Thyroid gland (tissue), 4 donors: ENCODE measurements at regions not wholly inside any gene's neighbourhood (a gene's known extent, or its start where the extent isn't known, plus 50 kb on each side); places are given as distances from the start of the nearest gene placed in this dataset.

Source experiments
- DNase-seq, 2 donors: peaks; one replicate each; pipeline ENCODE4 v3.0.0-alpha.2; 2019
- H3K27ac ChIP-seq, 3 donors: fragments of 200-600 bp; sonication (generic); 1 replicate in 2 of 3; 2 replicates in 1 of 3; pipeline ENCODE4 v1.5.1; 2016 to 2019; ENCODE audit warnings: mild to moderate bottlenecking in 1 of 3, moderate library complexity in 1 of 3
- H3K27me3 ChIP-seq: fragments of 200-600 bp; sonication (generic); one replicate; pipeline ENCODE4 v1.5.1; 2019
- H3K36me3 ChIP-seq, 2 donors: fragments of 200-600 bp; sonication (generic); one replicate each; pipeline ENCODE4 v1.5.1; 2016 to 2019
- H3K4me1 ChIP-seq, 2 donors: fragments of 200-600 bp; sonication (generic); one replicate each; pipeline ENCODE4 v1.5.1; 2017 to 2019
- H3K4me3 ChIP-seq, 3 donors: fragments of 200-600 bp; sonication (generic); replicated peaks in 1 of 3; 1 replicate in 2 of 3; 2 replicates in 1 of 3; pipeline ENCODE4 v1.5.1; 2016; ENCODE audit warnings: mild to moderate bottlenecking in 1 of 3
- H3K9me3 ChIP-seq: fragments of 200-600 bp; sonication (generic); one replicate; pipeline ENCODE4 v1.5.1; 2017
- CTCF ChIP-seq, 6 experiments: fragments of 200-600 bp in 3 of 6; fragments of 450-650 bp in 3 of 6; sonication (generic) in 3 of 6; IDR thresholded peaks; one replicate each; pipeline ENCODE4 v1.5.1; 2016 to 2019; ENCODE audit warnings: antibody characterized with exemption in 6 of 6, mild to moderate bottlenecking in 2 of 6, inconsistent platforms in 1 of 6, moderate library complexity in 1 of 6
- POLR2A ChIP-seq, 2 donors: fragments of 450-650 bp; IDR thresholded peaks; one replicate each; pipeline ENCODE4 v1.6.1; 2017; ENCODE audit warnings: antibody characterized with exemption in 2 of 2, mild to moderate bottlenecking in 2 of 2, moderate library complexity in 1 of 2
- WGBS, 2 donors: methylation state at CpG; one replicate each; pipeline ENCODE4 v1.1.5; 2017; 5-methylcytosine and 5-hydroxymethylcytosine counted together
- intact Hi-C: fragments of 100-400 bp; cut with DNase I; formaldehyde crosslinking; loops from one replicate; pipeline ENCODE4 v1.15.1; 2023

- TF ChIP-seq CTCF (IDR thresholded peaks at IDR 0.05) = no peak
- TF ChIP-seq POLR2A (IDR thresholded peaks at IDR 0.05) = no peak
- Histone ChIP-seq H3K27me3 (no peaks in the 10 kb centered on the region), H3K9me3 (no peaks in the 10 kb centered on the region), H3K4me3 (no peak overlapping the region), H3K27ac (no peak overlapping the region), H3K4me1 (no peaks in the 10 kb centered on the region), H3K36me3 (no peaks in the 10 kb centered on the region)
- DNase-seq = no peak
- intact Hi-C loops = no loop called here
- WGBS, 2 donors = 79 to 80% methylated on average over 3 of the region's 3 CpGs
Measured at GRCh38 chr2:36069074-36069473, 286.5 kb upstream of the CRIM1 start.

- Histone ChIP-seq H3K4me1 (no peaks in the 10 kb centered on the region), H3K36me3 (no peaks in the 10 kb centered on the region), H3K4me3 (no peak overlapping the region), H3K9me3 (no peaks in the 10 kb centered on the region), H3K27me3 (no peaks in the 10 kb centered on the region), H3K27ac (no peak overlapping the region)
- intact Hi-C loops = no loop called here
- TF ChIP-seq POLR2A (IDR thresholded peaks at IDR 0.05) (no peak), CTCF (IDR thresholded peaks at IDR 0.05) (no peak)
- DNase-seq = no peak
Measured at GRCh38 chr2:36068086-36068485, 287.5 kb upstream of the CRIM1 start.

GRCh38 chr2:36060133-36060532 lies 295.4 kb upstream of the CRIM1 start:
- H3K9me3 ChIP-seq = no peaks in the 10 kb centered on the region
- H3K4me3 ChIP-seq = no peak overlapping the region
- no peaks in the 10 kb centered on the region for H3K27me3 ChIP-seq
- TF ChIP-seq POLR2A (IDR thresholded peaks at IDR 0.05) (no peak), CTCF (IDR thresholded peaks at IDR 0.05) (no peak)
- DNase-seq = no peak
- H3K36me3 ChIP-seq = no peaks in the 10 kb centered on the region
- no peaks in the 10 kb centered on the region for H3K4me1 ChIP-seq
- no peak overlapping the region for H3K27ac ChIP-seq
- intact Hi-C loops = no loop called here
- 68 to 74% methylated on average over 4 of the region's 4 CpGs for WGBS, 2 donors

- no peak overlapping the region for H3K27ac ChIP-seq
- no peaks in the 10 kb centered on the region for H3K27me3 ChIP-seq
- H3K4me1 ChIP-seq = no peaks in the 10 kb centered on the region
- no peaks in the 10 kb centered on the region for H3K36me3 ChIP-seq
- no peak for DNase-seq
- H3K9me3 ChIP-seq = no peaks in the 10 kb centered on the region
- intact Hi-C loops = no loop called here
- TF ChIP-seq POLR2A (IDR thresholded peaks at IDR 0.05) (no peak), CTCF (IDR thresholded peaks at IDR 0.05) (no peak)
- no peak overlapping the region for H3K4me3 ChIP-seq
Measured at GRCh38 chr2:36059691-36060090, 295.9 kb upstream of the CRIM1 start.

GRCh38 chr2:36058953-36059352 lies 296.6 kb upstream of the CRIM1 start:
- 43 to 44% methylated on average over 2 of the region's 2 CpGs for WGBS, 2 donors
- Histone ChIP-seq H3K27ac (no peak overlapping the region), H3K27me3 (no peaks in the 10 kb centered on the region), H3K9me3 (no peaks in the 10 kb centered on the region), H3K36me3 (no peaks in the 10 kb centered on the region), H3K4me3 (no peak overlapping the region), H3K4me1 (no peaks in the 10 kb centered on the region)
- no peak for TF ChIP-seq POLR2A (IDR thresholded peaks at IDR 0.05)
- TF ChIP-seq CTCF (IDR thresholded peaks at IDR 0.05) = no peak
- intact Hi-C loops = no loop called here
- DNase-seq = no peak
